ENCODE measurements at regions not wholly inside any gene's neighbourhood (a gene's known extent, or its start where the extent isn't known, plus 50 kb on each side); places are given as distances from the start of the nearest gene placed in this dataset.
A peak's percentile ranks its signal among the peaks of the same experiment; 100 is the strongest.

GRCh38 chr9:129456549-129457324, 164.2 kb downstream of the C9orf50 start:
- Histone ChIP-seq H4K20me1 (ENCODE audit: control insufficient read depth, extremely low read depth, insufficient read depth, low read length) (no peaks in the 10 kb centered on the region), H3K27me3 (ENCODE audit: control insufficient read depth, insufficient read depth, low read length) (no peaks in the 10 kb centered on the region), H3K27ac (ENCODE audit: insufficient read depth, low read length) (no peak overlapping the region), H3K9me3 (ENCODE audit: control insufficient read depth, insufficient read depth, low read depth, low read length) (no peaks in the 10 kb centered on the region), H3K79me2 (ENCODE audit: control insufficient read depth, insufficient read depth, low read length) (no peaks in the 10 kb centered on the region), H3K36me3 (ENCODE audit: control insufficient read depth, insufficient read depth, low read length) (no peaks in the 10 kb centered on the region), H3K9ac (ENCODE audit: insufficient read depth, low read length) (no peak overlapping the region), H3K4me1 (ENCODE audit: control insufficient read depth, extremely low read depth, insufficient read depth, low read length) (peaks cover 26% of the 10 kb centered on the region), H2AFZ (ENCODE audit: low read length) (no peak overlapping the region), H3K4me3 (replicated peaks in 1 of 4; ENCODE audit: control extremely low read depth in 1 of 4, insufficient read depth in 1 of 4, low read depth in 3 of 4, low read length in 4 of 4) (no peak overlapping the region), H3K4me2 (ENCODE audit: extremely low read depth, insufficient read depth, low read length) (no peak overlapping the region)
- DNase-seq (ENCODE audit: low read depth in 2 of 2) = no peak
- TF ChIP-seq CTCF (conservative IDR thresholded peaks at IDR 0.05 in 1 of 2, IDR thresholded peaks at IDR 0.05 in 1 of 2; ENCODE audit: low read depth in 1 of 2, low read length in 2 of 2) (no peak), EZH2 (IDR thresholded peaks at IDR 0.05; ENCODE audit: low read length, missing control alignments) (no peak)

- Histone ChIP-seq H3K4me1 (ENCODE audit: control insufficient read depth, extremely low read depth, insufficient read depth, low read length) (peaks cover 19% of the 10 kb centered on the region), H4K20me1 (ENCODE audit: control insufficient read depth, extremely low read depth, insufficient read depth, low read length) (no peaks in the 10 kb centered on the region), H2AFZ (ENCODE audit: low read length) (no peak overlapping the region), H3K9ac (ENCODE audit: insufficient read depth, low read length) (no peak overlapping the region), H3K9me3 (ENCODE audit: control insufficient read depth, insufficient read depth, low read depth, low read length) (no peaks in the 10 kb centered on the region), H3K79me2 (ENCODE audit: control insufficient read depth, insufficient read depth, low read length) (no peaks in the 10 kb centered on the region), H3K4me2 (ENCODE audit: extremely low read depth, insufficient read depth, low read length) (no peak overlapping the region), H3K27me3 (ENCODE audit: control insufficient read depth, insufficient read depth, low read length) (no peaks in the 10 kb centered on the region), H3K4me3 (replicated peaks in 1 of 4; ENCODE audit: control extremely low read depth in 1 of 4, insufficient read depth in 1 of 4, low read depth in 3 of 4, low read length in 4 of 4) (no peak overlapping the region), H3K27ac (ENCODE audit: insufficient read depth, low read length) (no peak overlapping the region), H3K36me3 (ENCODE audit: control insufficient read depth, insufficient read depth, low read length) (no peaks in the 10 kb centered on the region)
- TF ChIP-seq CTCF (conservative IDR thresholded peaks at IDR 0.05 in 1 of 2, IDR thresholded peaks at IDR 0.05 in 1 of 2; ENCODE audit: low read depth in 1 of 2, low read length in 2 of 2) = no peak
- peak; percentile 40 for TF ChIP-seq EZH2 (IDR thresholded peaks at IDR 0.05; ENCODE audit: low read length, missing control alignments)
- DNase-seq (ENCODE audit: low read depth in 2 of 2) = peak in 1 of 2 donors; percentile 27
Observed at GRCh38 chr9:129455151-129455995, 165.5 kb downstream of the C9orf50 start.

- DNase-seq (ENCODE audit: low read depth in 2 of 2) = no peak
- no peak overlapping the region for H3K4me2 ChIP-seq (ENCODE audit: extremely low read depth, insufficient read depth, low read length)
Observed at GRCh38 chr9:129454467-129455067, 166.3 kb downstream of the C9orf50 start.

More at GRCh38 chr9:129454467-129455067, 166.3 kb downstream of the C9orf50 start:
- TF ChIP-seq EZH2 (IDR thresholded peaks at IDR 0.05; ENCODE audit: low read length, missing control alignments) = no peak
- no peak for TF ChIP-seq CTCF (conservative IDR thresholded peaks at IDR 0.05 in 1 of 2, IDR thresholded peaks at IDR 0.05 in 1 of 2; ENCODE audit: low read depth in 1 of 2, low read length in 2 of 2)
- no peaks in the 10 kb centered on the region for H3K9me3 ChIP-seq (ENCODE audit: control insufficient read depth, insufficient read depth, low read depth, low read length)
- peaks cover 15% of the 10 kb centered on the region for H3K4me1 ChIP-seq (ENCODE audit: control insufficient read depth, extremely low read depth, insufficient read depth, low read length)
- no peak overlapping the region for H3K4me3 ChIP-seq (replicated peaks in 1 of 4; ENCODE audit: control extremely low read depth in 1 of 4, insufficient read depth in 1 of 4, low read depth in 3 of 4, low read length in 4 of 4)
- no peak overlapping the region for H2AFZ ChIP-seq (ENCODE audit: low read length)
- H3K36me3 ChIP-seq (ENCODE audit: control insufficient read depth, insufficient read depth, low read length) = no peaks in the 10 kb centered on the region
- H4K20me1 ChIP-seq (ENCODE audit: control insufficient read depth, extremely low read depth, insufficient read depth, low read length) = no peaks in the 10 kb centered on the region
- no peaks in the 10 kb centered on the region for H3K79me2 ChIP-seq (ENCODE audit: control insufficient read depth, insufficient read depth, low read length)
- no peaks in the 10 kb centered on the region for H3K27me3 ChIP-seq (ENCODE audit: control insufficient read depth, insufficient read depth, low read length)
- H3K27ac ChIP-seq (ENCODE audit: insufficient read depth, low read length) = no peak overlapping the region
- no peak overlapping the region for H3K9ac ChIP-seq (ENCODE audit: insufficient read depth, low read length)

All from fibroblast of lung (primary cell).